DMS53 treated with DMSO at 0.1 percent for 48 hours (cell line): ENCODE measurements at regions not wholly inside any gene's neighbourhood (a gene's known extent, or its start where the extent isn't known, plus 50 kb on each side); places are given as distances from the start of the nearest gene placed in this dataset.

Experiments used
- DNase-seq: peaks from one replicate; lab custom pipeline; 2025; ENCODE audit not compliant: unreplicated experiment; lab: John Stamatoyannopoulos, UW

- DNase-seq: no peak
Observed at GRCh38 chr1:87715471-87715870, 386.8 kb downstream of the LMO4 start.

GRCh38 chr1:87717157-87717670, 388.5 kb downstream of the LMO4 start:
- no peak for DNase-seq

GRCh38 chr1:87718241-87718950, 389.7 kb downstream of the LMO4 start:
- DNase-seq: no peak

- no peak for DNase-seq
Observed at GRCh38 chr1:87719658-87720057, 391.0 kb downstream of the LMO4 start.

GRCh38 chr1:87720561-87720960, 391.9 kb downstream of the LMO4 start:
- no peak for DNase-seq

GRCh38 chr1:87723193-87723592, 394.5 kb downstream of the LMO4 start:
- DNase-seq: no peak

- DNase-seq: no peak
Observed at GRCh38 chr1:87728169-87728568, 399.5 kb downstream of the LMO4 start.

- DNase-seq: no peak
Observed at GRCh38 chr1:87730274-87731216, 401.9 kb downstream of the LMO4 start.

- no peak for DNase-seq
Observed at GRCh38 chr1:87733386-87733785, 404.7 kb downstream of the LMO4 start.

- DNase-seq: no peak
Observed at GRCh38 chr1:87735750-87736149, 407.1 kb downstream of the LMO4 start.

GRCh38 chr1:87739141-87739540, 410.5 kb downstream of the LMO4 start:
- DNase-seq: no peak

GRCh38 chr1:87739704-87740103, 411.0 kb downstream of the LMO4 start:
- DNase-seq: no peak

GRCh38 chr1:87743256-87743655, 414.6 kb downstream of the LMO4 start:
- DNase-seq: no peak

GRCh38 chr1:87744056-87744455, 415.4 kb downstream of the LMO4 start:
- no peak for DNase-seq

GRCh38 chr1:87744763-87745162, 416.1 kb downstream of the LMO4 start:
- DNase-seq: no peak

GRCh38 chr1:87753366-87753765, 424.7 kb downstream of the LMO4 start:
- DNase-seq: no peak

GRCh38 chr1:87754139-87754538, 425.5 kb downstream of the LMO4 start:
- DNase-seq: no peak

- DNase-seq: no peak
Observed at GRCh38 chr1:87757676-87758075, 429.0 kb downstream of the LMO4 start.

- no peak for DNase-seq
Observed at GRCh38 chr1:87759421-87760087, 430.9 kb downstream of the LMO4 start.

- DNase-seq: no peak
Observed at GRCh38 chr1:87760155-87760554, 431.5 kb downstream of the LMO4 start.

- DNase-seq: no peak
Observed at GRCh38 chr1:87760654-87761053, 432.0 kb downstream of the LMO4 start.
